ENCODE measurements at regions not wholly inside any gene's neighbourhood (a gene's known extent, or its start where the extent isn't known, plus 50 kb on each side); places are given as distances from the start of the nearest gene placed in this dataset.

- no peak for TF ChIP-seq JUN (IDR thresholded peaks at IDR 0.05; ENCODE audit: borderline replicate concordance, low read depth, low read length)
- TF ChIP-seq JUN (CRISPR knock-in tag; IDR thresholded peaks at IDR 0.05; ENCODE audit: borderline replicate concordance): no peak
- no peak for TF ChIP-seq FOXA1 (IDR thresholded peaks at IDR 0.05; ENCODE audit: borderline replicate concordance)
- TF ChIP-seq POLR2A (conservative IDR thresholded peaks at IDR 0.05): no peak
- no peak for TF ChIP-seq ZNF384 (IDR thresholded peaks at IDR 0.05; ENCODE audit: low read depth, low read length)
- TF ChIP-seq, protein P1, sequence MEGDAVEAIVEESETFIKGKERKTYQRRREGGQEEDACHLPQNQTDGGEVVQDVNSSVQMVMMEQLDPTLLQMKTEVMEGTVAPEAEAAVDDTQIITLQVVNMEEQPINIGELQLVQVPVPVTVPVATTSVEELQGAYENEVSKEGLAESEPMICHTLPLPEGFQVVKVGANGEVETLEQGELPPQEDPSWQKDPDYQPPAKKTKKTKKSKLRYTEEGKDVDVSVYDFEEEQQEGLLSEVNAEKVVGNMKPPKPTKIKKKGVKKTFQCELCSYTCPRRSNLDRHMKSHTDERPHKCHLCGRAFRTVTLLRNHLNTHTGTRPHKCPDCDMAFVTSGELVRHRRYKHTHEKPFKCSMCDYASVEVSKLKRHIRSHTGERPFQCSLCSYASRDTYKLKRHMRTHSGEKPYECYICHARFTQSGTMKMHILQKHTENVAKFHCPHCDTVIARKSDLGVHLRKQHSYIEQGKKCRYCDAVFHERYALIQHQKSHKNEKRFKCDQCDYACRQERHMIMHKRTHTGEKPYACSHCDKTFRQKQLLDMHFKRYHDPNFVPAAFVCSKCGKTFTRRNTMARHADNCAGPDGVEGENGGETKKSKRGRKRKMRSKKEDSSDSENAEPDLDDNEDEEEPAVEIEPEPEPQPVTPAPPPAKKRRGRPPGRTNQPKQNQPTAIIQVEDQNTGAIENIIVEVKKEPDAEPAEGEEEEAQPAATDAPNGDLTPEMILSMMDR (IDR thresholded peaks at IDR 0.05 in 2 of 3, conservative IDR thresholded peaks at IDR 0.05 in 1 of 3; ENCODE audit: insufficient read depth in 2 of 3, low read depth in 1 of 3, low read length in 3 of 3): no peak
- TF ChIP-seq HDAC2 (IDR thresholded peaks at IDR 0.05): no peak
- TF ChIP-seq ZBTB43 (CRISPR knock-in tag; IDR thresholded peaks at IDR 0.05): no peak
- no peak for TF ChIP-seq ESRRA (IDR thresholded peaks at IDR 0.05; ENCODE audit: borderline replicate concordance, low read depth)
- TF ChIP-seq EZH2 (IDR thresholded peaks at IDR 0.05; ENCODE audit: borderline replicate concordance, low read depth, low read length): no peak
- no peak for TF ChIP-seq ZFX (CRISPR knock-in tag; IDR thresholded peaks at IDR 0.05)
- no peak for TF ChIP-seq TCF7 (IDR thresholded peaks at IDR 0.05; ENCODE audit: borderline replicate concordance)
- no peak for TF ChIP-seq MEIS2 (IDR thresholded peaks at IDR 0.05; ENCODE audit: partially characterized antibody)
These were observed 152.5 kb upstream of the COX7C start for GRCh38 chr5:86465052-86465838.
